ENCODE measurements at regions not wholly inside any gene's neighbourhood (a gene's known extent, or its start where the extent isn't known, plus 50 kb on each side); places are given as distances from the start of the nearest gene placed in this dataset.
"Not testable (repeated sequence)": the region's sequence is repeated elsewhere in the genome, so short reads cannot be mapped to it uniquely, and the experiment has no call there.

GRCh38 chr2:193861557-193861956 is 1666.8 kb upstream of the TMEFF2 start:
- no peak overlapping the region for H3K27ac ChIP-seq
- TF ChIP-seq ZFX (IDR thresholded peaks at IDR 0.05; ENCODE audit: borderline replicate concordance): no peak
- peak; percentile 46 for TF ChIP-seq CTCF (IDR thresholded peaks at IDR 0.05)

DNA sequence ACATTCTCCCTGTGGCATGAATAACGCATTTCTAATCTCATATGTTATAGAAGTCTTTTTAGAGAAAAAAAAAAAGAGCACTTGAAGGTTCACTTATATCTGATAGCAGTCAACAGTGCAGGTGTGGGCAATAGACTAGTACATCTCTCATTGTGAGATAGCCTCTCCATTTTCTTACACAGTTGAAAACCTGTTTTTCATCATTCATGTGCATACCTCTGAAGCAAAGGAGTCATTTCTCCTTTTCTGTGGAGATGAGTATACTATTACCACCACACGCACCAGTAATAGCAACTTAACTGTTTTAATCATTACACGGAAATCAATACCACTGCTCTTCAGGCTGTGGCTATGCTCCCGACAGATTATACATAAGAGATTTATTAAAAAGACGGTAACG is 1653.3 kb upstream of the TMEFF2 start:
- H3K27ac ChIP-seq: no peak overlapping the region
- no peak for TF ChIP-seq ZFX (IDR thresholded peaks at IDR 0.05; ENCODE audit: borderline replicate concordance)
- no peak for TF ChIP-seq CTCF (IDR thresholded peaks at IDR 0.05)

DNA sequence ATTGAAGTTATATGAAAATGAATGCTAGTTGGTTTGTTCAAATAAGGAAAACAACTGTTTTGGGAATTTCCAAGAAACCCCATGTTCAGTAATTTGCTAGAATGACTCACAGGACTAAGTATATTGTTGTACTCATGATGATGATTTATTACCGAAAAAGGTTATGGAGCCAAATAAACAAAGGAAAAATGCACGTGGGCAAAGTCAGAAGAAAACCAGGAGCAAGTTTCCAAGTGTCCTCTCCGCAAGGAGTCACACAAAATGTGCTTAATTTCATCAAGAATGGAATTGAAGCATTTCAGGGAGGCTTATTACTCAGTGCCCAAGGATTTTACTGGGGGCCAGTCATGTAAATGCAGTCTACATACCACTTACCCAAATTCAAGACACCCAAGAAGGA is 1652.4 kb upstream of the TMEFF2 start:
- TF ChIP-seq ZFX (IDR thresholded peaks at IDR 0.05; ENCODE audit: borderline replicate concordance) (no peak), CTCF (IDR thresholded peaks at IDR 0.05) (no peak)
- no peak overlapping the region for H3K27ac ChIP-seq

GRCh38 chr2:193845604-193846003 is 1650.9 kb upstream of the TMEFF2 start:
- no peak for TF ChIP-seq ZFX (IDR thresholded peaks at IDR 0.05; ENCODE audit: borderline replicate concordance)
- TF ChIP-seq CTCF (IDR thresholded peaks at IDR 0.05): no peak
- H3K27ac ChIP-seq: no peak overlapping the region

DNA sequence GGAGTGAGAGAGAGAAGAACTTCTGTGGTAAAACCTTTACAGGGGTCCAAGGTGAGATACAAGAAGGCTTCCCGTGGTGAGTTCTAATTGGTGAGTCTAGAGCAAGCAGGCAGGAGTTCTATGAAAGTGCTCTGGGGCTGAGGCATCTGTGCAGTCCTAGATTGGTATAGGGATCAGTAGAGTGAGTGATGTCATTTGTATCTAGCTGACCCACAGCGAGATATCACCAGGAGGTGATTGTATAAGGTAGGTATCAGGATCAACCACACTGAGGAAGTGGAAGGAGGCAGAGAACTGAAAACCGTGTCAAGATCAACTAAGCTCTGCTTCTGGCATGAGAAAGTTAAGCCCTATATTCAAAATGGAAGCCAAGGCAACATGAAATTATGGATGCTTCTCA is 1648.9 kb upstream of the TMEFF2 start:
- no peak overlapping the region for H3K27ac ChIP-seq
- no peak for TF ChIP-seq ZFX (IDR thresholded peaks at IDR 0.05; ENCODE audit: borderline replicate concordance)
- TF ChIP-seq CTCF (IDR thresholded peaks at IDR 0.05): no peak

- no peak overlapping the region for H3K27ac ChIP-seq
- TF ChIP-seq ZFX (IDR thresholded peaks at IDR 0.05; ENCODE audit: borderline replicate concordance): no peak
- no peak for TF ChIP-seq CTCF (IDR thresholded peaks at IDR 0.05)
These were observed 1646.8 kb upstream of the TMEFF2 start for GRCh38 chr2:193841384-193842150.

GRCh38 chr2:193837111-193837738 is 1642.5 kb upstream of the TMEFF2 start:
- H3K27ac ChIP-seq: no peak overlapping the region
- no peak for TF ChIP-seq CTCF (IDR thresholded peaks at IDR 0.05)
- TF ChIP-seq ZFX (IDR thresholded peaks at IDR 0.05; ENCODE audit: borderline replicate concordance): no peak

DNA sequence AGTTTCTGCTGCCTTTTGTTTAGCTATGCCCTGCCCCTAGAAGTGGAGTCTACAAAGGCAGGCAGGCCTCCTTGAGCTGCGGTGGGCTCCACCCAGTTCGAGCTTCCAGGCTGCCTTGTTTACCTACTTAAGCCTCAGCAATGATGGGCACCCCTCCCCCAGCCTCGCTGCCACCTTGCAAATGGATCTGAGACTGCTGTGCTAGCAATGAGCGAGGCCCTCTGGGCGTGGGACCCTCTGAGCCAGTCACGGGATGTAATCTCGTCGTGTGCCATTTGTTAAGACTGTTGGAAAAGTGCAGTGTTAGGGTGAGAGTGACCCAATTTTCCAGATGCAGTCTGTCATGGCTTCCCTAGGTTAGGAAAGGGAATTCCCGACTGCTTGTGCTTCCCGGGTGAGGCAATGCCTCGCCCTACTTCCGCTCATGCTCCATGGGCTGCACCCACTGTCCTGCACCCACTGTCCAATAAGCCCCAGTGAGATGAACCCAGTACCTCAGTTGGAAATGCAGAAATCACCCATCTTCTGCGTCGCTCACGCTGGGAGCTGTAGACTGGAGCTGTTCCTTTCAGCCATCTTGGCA is 1641.8 kb upstream of the TMEFF2 start:
- H3K27ac ChIP-seq: not testable (repeated sequence)

DNA sequence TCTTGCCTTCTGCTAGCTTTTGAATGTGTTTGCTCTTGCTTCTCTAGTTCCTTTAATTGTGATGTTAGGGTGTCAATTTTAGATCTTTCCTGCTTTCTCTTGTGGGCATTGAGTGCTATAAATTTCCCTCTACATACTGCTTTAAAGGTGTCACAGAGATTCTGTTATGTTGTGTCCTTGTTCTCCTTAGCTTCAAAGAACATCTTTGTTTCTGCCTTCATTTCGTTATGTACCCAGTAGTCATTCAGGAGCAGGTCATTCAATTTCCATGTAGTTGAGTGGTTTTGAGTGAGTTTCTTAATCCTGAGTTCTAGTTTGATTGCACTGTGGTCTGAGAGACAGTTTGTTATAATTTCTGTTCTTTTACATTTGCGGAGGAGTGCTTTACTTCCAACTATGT is 1639.2 kb upstream of the TMEFF2 start:
- not testable (repeated sequence) for H3K27ac ChIP-seq

Measured in 22Rv1 (cell line).